VCaP (cell line): ENCODE measurements at regions not wholly inside any gene's neighbourhood (a gene's known extent, or its start where the extent isn't known, plus 50 kb on each side); places are given as distances from the start of the nearest gene placed in this dataset.

ENCODE experiments used
- H3K27ac ChIP-seq: fragments of 450-650 bp; 2 replicates; pipeline ENCODE4 v1.5.1; 2017
- TF ChIP-seq, protein P1 (sequence below): fragments of 450-650 bp; conservative IDR thresholded peaks from 2 replicates; pipeline ENCODE4 v1.5.1; 2017; ENCODE audit warnings: mild to moderate bottlenecking, moderate library complexity

DNA sequence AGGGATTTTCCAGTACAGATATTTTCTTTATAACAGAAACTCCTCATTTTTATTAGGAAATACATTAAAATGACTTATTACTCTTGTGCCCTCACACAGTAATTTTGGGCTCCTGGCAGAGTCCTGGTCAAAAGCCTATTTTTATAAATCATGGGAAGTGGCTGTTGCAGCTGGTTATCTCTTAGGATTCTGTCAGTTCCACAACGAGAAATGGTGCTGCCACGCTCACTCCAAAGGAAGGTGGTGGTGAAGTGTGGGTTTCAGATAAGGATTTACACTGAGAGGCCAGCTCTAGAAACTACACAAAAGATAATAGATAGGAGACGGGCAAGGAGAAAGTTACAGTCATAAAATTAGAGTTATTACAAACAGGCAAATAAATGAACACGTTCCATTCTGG, 159.2 kb upstream of the FAM241A start:
- no peak overlapping the region for H3K27ac ChIP-seq
- TF ChIP-seq, protein P1, sequence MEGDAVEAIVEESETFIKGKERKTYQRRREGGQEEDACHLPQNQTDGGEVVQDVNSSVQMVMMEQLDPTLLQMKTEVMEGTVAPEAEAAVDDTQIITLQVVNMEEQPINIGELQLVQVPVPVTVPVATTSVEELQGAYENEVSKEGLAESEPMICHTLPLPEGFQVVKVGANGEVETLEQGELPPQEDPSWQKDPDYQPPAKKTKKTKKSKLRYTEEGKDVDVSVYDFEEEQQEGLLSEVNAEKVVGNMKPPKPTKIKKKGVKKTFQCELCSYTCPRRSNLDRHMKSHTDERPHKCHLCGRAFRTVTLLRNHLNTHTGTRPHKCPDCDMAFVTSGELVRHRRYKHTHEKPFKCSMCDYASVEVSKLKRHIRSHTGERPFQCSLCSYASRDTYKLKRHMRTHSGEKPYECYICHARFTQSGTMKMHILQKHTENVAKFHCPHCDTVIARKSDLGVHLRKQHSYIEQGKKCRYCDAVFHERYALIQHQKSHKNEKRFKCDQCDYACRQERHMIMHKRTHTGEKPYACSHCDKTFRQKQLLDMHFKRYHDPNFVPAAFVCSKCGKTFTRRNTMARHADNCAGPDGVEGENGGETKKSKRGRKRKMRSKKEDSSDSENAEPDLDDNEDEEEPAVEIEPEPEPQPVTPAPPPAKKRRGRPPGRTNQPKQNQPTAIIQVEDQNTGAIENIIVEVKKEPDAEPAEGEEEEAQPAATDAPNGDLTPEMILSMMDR, result no peak

DNA sequence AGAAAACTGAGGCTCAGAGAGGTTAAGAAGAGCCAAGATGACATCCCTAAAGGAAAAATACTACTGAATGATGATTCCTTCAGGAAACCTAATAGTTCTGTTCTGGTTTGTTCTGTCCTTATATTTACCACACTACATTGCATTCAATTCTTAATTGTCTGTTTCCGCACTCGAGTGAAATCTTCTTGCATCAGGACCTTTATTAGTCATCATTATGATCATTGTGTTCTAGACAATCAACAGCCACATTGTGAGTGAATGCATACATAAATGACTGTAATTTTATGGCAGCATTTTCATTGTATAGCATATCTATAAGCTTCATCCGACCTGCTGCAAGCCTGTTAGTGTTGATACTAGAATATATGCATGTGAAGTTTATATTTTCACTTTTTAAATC, 156.7 kb upstream of the FAM241A start:
- TF ChIP-seq, protein P1, result no peak
- H3K27ac ChIP-seq, result no peak overlapping the region

DNA sequence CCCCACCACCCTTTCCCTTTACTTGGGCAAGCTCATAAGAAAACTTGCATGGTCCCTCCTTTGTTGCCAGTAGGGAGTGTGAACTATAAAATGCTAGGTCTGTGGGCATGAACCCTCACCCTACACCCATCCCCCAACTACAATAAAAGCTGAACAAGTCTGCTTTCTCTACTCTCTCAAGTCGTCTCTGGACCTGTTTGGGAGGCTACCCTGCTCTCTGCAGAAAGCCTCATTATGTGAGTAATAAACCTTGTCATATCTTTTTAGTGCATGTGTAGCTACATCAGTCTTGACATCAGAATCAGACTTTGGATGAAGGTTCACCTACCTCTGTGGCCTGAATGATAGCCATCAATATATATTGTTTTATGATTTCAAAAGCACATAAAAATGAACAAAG, 155.4 kb upstream of the FAM241A start:
- no peak overlapping the region for H3K27ac ChIP-seq
- TF ChIP-seq, protein P1, result no peak

DNA sequence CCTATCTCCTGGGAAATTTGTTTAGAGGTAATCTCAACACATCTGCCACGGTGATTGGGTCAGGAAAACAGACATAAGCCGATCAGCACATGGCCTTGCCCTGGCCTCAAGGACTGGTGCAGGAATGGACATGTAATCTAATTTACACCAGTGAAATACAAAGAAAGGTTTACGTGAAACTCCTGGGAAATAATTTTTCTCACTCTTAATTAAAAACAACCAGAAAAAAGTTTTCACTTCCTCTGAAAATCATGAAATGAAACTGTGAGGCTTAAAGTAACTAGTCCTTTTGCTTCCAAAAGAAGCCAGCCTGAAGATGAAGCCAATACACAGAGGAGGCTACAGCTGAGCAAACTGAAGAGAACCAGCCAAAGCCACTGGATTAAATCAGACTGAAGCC, 154.1 kb upstream of the FAM241A start:
- TF ChIP-seq, protein P1, result no peak
- H3K27ac ChIP-seq, result no peak overlapping the region

DNA sequence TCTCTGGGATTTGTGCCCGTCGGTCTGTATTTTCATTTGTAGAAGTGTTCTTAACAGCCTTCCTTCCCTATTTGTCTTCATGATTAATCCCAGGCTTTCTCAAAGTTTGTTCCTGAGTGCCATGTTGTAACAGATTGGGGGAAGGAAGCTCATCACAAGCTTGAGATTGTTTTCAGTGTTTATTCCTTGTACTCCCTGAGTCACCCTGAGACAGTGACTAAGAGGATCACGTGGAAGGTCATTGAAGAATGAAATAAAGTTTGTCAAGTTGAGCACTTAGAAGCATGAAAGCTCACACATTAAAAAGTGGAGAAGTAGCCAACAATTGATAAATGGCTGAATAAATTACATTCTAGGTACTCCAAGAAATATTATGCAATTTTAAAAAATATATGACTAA, 153.5 kb upstream of the FAM241A start:
- H3K27ac ChIP-seq, result no peak overlapping the region
- TF ChIP-seq, protein P1, result no peak

DNA sequence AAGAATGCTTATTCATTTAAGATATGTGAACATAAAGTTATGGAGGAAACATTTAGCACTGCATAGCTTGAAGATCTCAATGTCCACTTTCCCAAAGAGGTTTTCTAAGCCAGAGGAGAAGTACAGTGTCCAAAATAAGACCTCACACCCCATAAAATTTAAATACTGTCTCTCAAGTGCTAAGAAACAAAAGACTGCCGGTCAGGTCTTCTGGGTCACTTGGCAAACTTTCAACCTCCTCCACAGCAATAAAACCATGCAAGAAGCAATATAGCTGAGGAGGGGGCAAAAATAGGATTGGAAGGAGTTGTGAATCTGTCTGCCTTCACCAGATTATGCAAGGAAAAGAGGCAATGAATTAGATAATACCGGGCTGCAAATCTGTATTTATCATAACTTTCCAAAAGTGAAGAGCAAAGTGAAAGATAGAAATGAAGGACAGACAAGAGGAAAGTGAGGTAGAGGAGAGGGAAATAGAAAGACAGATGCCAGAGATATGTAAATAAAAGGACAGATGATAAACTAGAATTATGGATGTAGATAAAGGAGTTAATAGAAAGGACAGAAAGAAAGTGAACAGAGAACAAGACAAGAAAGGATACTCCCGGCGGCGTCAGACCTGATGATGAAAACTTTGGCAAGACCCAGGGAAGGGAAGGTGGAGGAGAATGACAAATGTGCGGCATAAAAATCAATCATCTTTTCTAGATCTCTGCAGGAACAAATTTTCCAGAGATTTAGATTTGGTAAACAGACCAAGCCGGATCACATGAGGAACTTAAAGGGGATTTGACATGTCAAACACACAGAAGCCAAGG, 152.7 kb upstream of the FAM241A start:
- TF ChIP-seq, protein P1, result no peak
- no peak overlapping the region for H3K27ac ChIP-seq

DNA sequence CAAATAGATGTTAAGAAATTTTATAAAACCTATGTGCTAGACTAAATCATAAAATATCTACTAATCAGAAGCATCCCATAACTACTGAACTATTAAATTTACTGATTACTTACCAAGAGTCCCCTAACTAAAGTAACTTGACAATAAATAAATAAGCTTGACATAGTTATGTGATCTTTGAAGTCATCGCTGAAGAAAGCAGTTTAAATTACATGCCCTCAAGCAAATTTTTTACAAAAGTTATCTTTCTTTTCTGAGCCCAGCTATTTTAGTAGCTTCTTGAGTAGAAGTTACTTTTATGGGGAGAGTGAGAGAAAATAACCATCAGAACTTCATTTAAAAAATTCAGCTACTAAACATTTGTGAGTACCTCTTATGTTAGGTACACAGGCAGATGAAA, 150.9 kb upstream of the FAM241A start:
- TF ChIP-seq, protein P1, result no peak
- no peak overlapping the region for H3K27ac ChIP-seq
